K562 (cell line): ENCODE measurements at regions not wholly inside any gene's neighbourhood (a gene's known extent, or its start where the extent isn't known, plus 50 kb on each side); places are given as distances from the start of the nearest gene placed in this dataset.

ENCODE experiments used
- ATAC-seq: fragments of 200-7000 bp; cut with Tn5 transposase; 3 replicates; pipeline ENCODE4 v1.9.1; 2020; ENCODE audit warnings: moderate library complexity
- BruUV-seq: library from RNA; stranded (reverse); fragments of 400-500 nt; replicated peaks from 2 replicates; lab custom pipeline; 2021; lab: Mats Ljungman, UMichigan
- CTCF ChIA-PET: fragments of 300-600 bp; formaldehyde crosslinking; extraction: SDS; loops from one replicate; lab custom pipeline; 2021; ENCODE audit warnings: low intra/inter-chr PET ratio; lab: Yijun Ruan, JAX
- POLR2A ChIA-PET: fragments of 300-600, 350-650 bp; sonication (Branson Sonifier 250); formaldehyde crosslinking; extraction: SDS; loops from one replicate; lab custom pipeline; 2021; ENCODE audit warnings: antibody characterized with exemption, inconsistent platforms; lab: Yijun Ruan, JAX
- DNase-seq, 4 experiments: peaks; one replicate each; pipeline versions ENCODE4 v3.0.0 to v3.0.0-alpha.2; 2011 to 2018; ENCODE audit warnings: low spot score in 3 of 4, mixed read lengths in 3 of 4; ENCODE audit errors: extremely low read depth in 1 of 4
- FAIRE-seq: peaks from 2 replicates; lab custom pipeline; 2011; peaks lifted over from hg19 to GRCh38; lab: Jason Lieb, UNC
- H2AFZ ChIP-seq: 2 replicates; pipeline ENCODE4 v1.6.0; 2011; ENCODE audit warnings: low read depth, low read length, control low read depth, inconsistent platforms
- H3K27ac ChIP-seq: fragments of 200-600 bp; 3 replicates; pipeline ENCODE4 v1.8.0; 2011; ENCODE audit warnings: low read depth, mild to moderate bottlenecking, control low read depth, inconsistent platforms, low read length, moderate library complexity, mixed read lengths; ENCODE audit errors: extremely low read depth
- H3K27me3 ChIP-seq, 2 experiments: fragments of 300-600 bp in 1 of 2; 2 replicates in 1 of 2; 3 replicates in 1 of 2; pipeline versions ENCODE4 v1.6.0 to v1.8.0; 2011; ENCODE audit warnings: inconsistent platforms in 2 of 2, low read length in 2 of 2, mild to moderate bottlenecking in 1 of 2, mixed read lengths in 1 of 2, moderate library complexity in 1 of 2; ENCODE audit not compliant: control insufficient read depth in 2 of 2, insufficient read depth in 2 of 2
- H3K36me3 ChIP-seq: fragments of 300-600 bp; 3 replicates; pipeline ENCODE4 v1.8.0; 2011; ENCODE audit warnings: mild to moderate bottlenecking, low read length, inconsistent platforms; ENCODE audit not compliant: control insufficient read depth, insufficient read depth
- H3K4me1 ChIP-seq, 2 experiments: fragments of 200-600 bp in 1 of 2; replicated peaks in 1 of 2; 2 replicates in 1 of 2; 3 replicates in 1 of 2; pipeline versions ENCODE4 v1.5.1 to v1.8.0; 2011; ENCODE audit warnings: inconsistent platforms in 2 of 2, low read length in 2 of 2, mild to moderate bottlenecking in 1 of 2, mixed read lengths in 1 of 2, moderate library complexity in 1 of 2; ENCODE audit not compliant: control insufficient read depth in 2 of 2, insufficient read depth in 2 of 2
- H3K4me2 ChIP-seq: 2 replicates; pipeline ENCODE4 v1.6.1; 2011; ENCODE audit warnings: low read length, control low read depth, inconsistent platforms, mixed read lengths; ENCODE audit not compliant: insufficient read depth
- H3K4me3 ChIP-seq: fragments of 200-600 bp; sonication (generic), shearing (Covaris generic); 2 replicates; pipeline ENCODE4 v1.5.1; 2016; ENCODE audit warnings: control low read depth, inconsistent platforms
- H3K79me2 ChIP-seq: fragments of 200-600 bp; 3 replicates; pipeline ENCODE4 v1.8.0; 2011; ENCODE audit warnings: low read length, inconsistent platforms; ENCODE audit not compliant: control insufficient read depth, insufficient read depth
- H3K9ac ChIP-seq, 2 experiments: 2 replicates each; pipeline versions ENCODE4 v1.6.0 to v1.6.1; 2011; ENCODE audit warnings: low read depth in 2 of 2, low read length in 2 of 2, control low read depth in 1 of 2, inconsistent platforms in 1 of 2, mild to moderate bottlenecking in 1 of 2, mixed read lengths in 1 of 2; ENCODE audit not compliant: insufficient read depth in 1 of 2
- H3K9me1 ChIP-seq: one replicate; pipeline ENCODE4 v1.6.0; 2011; ENCODE audit warnings: inconsistent platforms, mild to moderate bottlenecking, low read length, moderate library complexity; ENCODE audit not compliant: control insufficient read depth, insufficient read depth
- H3K9me3 ChIP-seq: replicated peaks from 2 replicates; pipeline ENCODE4 v1.5.1; 2011; ENCODE audit warnings: low read depth, low read length, inconsistent platforms; ENCODE audit not compliant: control insufficient read depth, insufficient read depth
- H4K20me1 ChIP-seq: replicated peaks from 2 replicates; pipeline ENCODE4 v1.6.1; 2011; ENCODE audit warnings: low read length, inconsistent platforms, mixed read lengths; ENCODE audit not compliant: control insufficient read depth, insufficient read depth
- E2F1 ChIP-seq: sonication (generic); formaldehyde crosslinking; IDR thresholded peaks from 2 replicates; pipeline ENCODE4 v1.8.1; 2023; ENCODE audit warnings: mild to moderate bottlenecking, missing genetic modification reagents, moderate library complexity
- ETS1 ChIP-seq: conservative IDR thresholded peaks from 2 replicates; pipeline ENCODE4 v1.6.1; 2011; ENCODE audit warnings: low read depth, mild to moderate bottlenecking, low read length; ENCODE audit not compliant: control insufficient read depth
- HNRNPK ChIP-seq: fragments of 200-400 bp; formaldehyde crosslinking; IDR thresholded peaks from one replicate; pipeline ENCODE4 v1.6.1; 2018; ENCODE audit warnings: mild to moderate bottlenecking, low read depth, low read length; ENCODE audit not compliant: poor library complexity, severe bottlenecking
- ILK ChIP-seq: fragments of 450-650 bp; IDR thresholded peaks from 2 replicates; pipeline ENCODE4 v1.6.1; 2016; ENCODE audit warnings: missing genetic modification characterization, low read depth, mild to moderate bottlenecking, missing compliant biosample characterization, moderate library complexity, borderline replicate concordance
- PRPF4 ChIP-seq: fragments of 200-400 bp; formaldehyde crosslinking; IDR thresholded peaks from one replicate; pipeline ENCODE4 v1.6.1; 2017; ENCODE audit warnings: low read length, low read depth, mild to moderate bottlenecking; ENCODE audit not compliant: insufficient read depth, poor library complexity, severe bottlenecking
- SRSF7 ChIP-seq: fragments of 200-400 bp; formaldehyde crosslinking; optimal IDR thresholded peaks from 2 replicates; pipeline ENCODE3; 2017; ENCODE audit warnings: mild to moderate bottlenecking, low read depth, low read length
- SUPT5H ChIP-seq: fragments of 450-650 bp; IDR thresholded peaks from 2 replicates; pipeline ENCODE4 v1.6.1; 2016
- ZBTB8A ChIP-seq: fragments of 450-650 bp; IDR thresholded peaks from 2 replicates; pipeline ENCODE4 v1.6.1; 2018; ENCODE audit warnings: mild to moderate bottlenecking, moderate library complexity; ENCODE audit not compliant: partially characterized antibody
- ZNF174 ChIP-seq: fragments of 250-450 bp; sonication (Bioruptor Pico); IDR thresholded peaks from 2 replicates; pipeline ENCODE4 v1.4.0; 2020; ENCODE audit warnings: mild to moderate bottlenecking
- WGBS: fragments of 100-300 bp; shearing (Covaris generic); methylation state at CpG from one replicate; pipeline ENCODE4 v1.1.6; 2016; ENCODE audit warnings: low coverage, mixed read lengths; ENCODE audit not compliant: insufficient coverage; ENCODE audit errors: missing lambda C conversion rate; 5-methylcytosine and 5-hydroxymethylcytosine counted together
- in situ Hi-C: fragments of 300-500 bp; cut with MboI; formaldehyde crosslinking; loops from 4 replicates; pipeline ENCODE4 v1.15.0; 2018; ENCODE audit warnings: inconsistent platforms, mixed read lengths
- intact Hi-C: fragments of 100-400 bp; cut with micrococcal nuclease; formaldehyde crosslinking; loops from 2 replicates; pipeline ENCODE4 v1.14.2; 2022

- no peak for TF ChIP-seq SRSF7
- TF ChIP-seq HNRNPK = no peak
- TF ChIP-seq ETS1 = no peak
- no peak for TF ChIP-seq ZNF174 (CRISPR knock-in tag)
- no peak for TF ChIP-seq ILK (tag)
- no peak for TF ChIP-seq SUPT5H
- TF ChIP-seq E2F1 = no peak
- no peak for TF ChIP-seq ZBTB8A
- no peak for TF ChIP-seq PRPF4
- Histone ChIP-seq H3K36me3 (no peaks in the 10 kb centered on the region), H3K4me2 (no peak overlapping the region), H3K4me3 (no peak overlapping the region), H3K9me3 (no peaks in the 10 kb centered on the region), H3K27ac (no peak overlapping the region), H3K27me3 (no peaks in the 10 kb centered on the region), H3K79me2 (no peaks in the 10 kb centered on the region), H3K4me1 (no peaks in the 10 kb centered on the region), H2AFZ (no peak overlapping the region), H4K20me1 (no peaks in the 10 kb centered on the region), H3K9me1 (no peaks in the 10 kb centered on the region), H3K9ac (no peak overlapping the region)
- ChIA-PET POLR2A (no interaction called here), CTCF (no interaction called here)
- no TSS peak for BruUV-seq
- 0% methylated on average over 5 of the region's 5 CpGs for WGBS
- FAIRE-seq (no peak), ATAC-seq (no peak), DNase-seq (no peak)
- in situ Hi-C loops = no loop called here
- intact Hi-C loops = no loop called here
These were observed 518.6 kb downstream of the VRK1 start for GRCh38 chr14:97315790-97316189.
